HCT116 (cell line): ENCODE measurements at regions not wholly inside any gene's neighbourhood (a gene's known extent, or its start where the extent isn't known, plus 50 kb on each side); places are given as distances from the start of the nearest gene placed in this dataset.

Experiments used
- ATAC-seq: fragments of 200-7000 bp; cut with Tn5 transposase; 2 replicates; pipeline ENCODE4 v1.9.1; 2020; ENCODE audit warnings: mild to moderate bottlenecking, moderate library complexity
- BruUV-seq: library from RNA; stranded (reverse); fragments of 400-500 nt; replicated peaks from 2 replicates; lab custom pipeline; 2021; lab: Mats Ljungman, UMichigan
- CTCF ChIA-PET: fragments of 300-600 bp; sonication (Branson Sonifier 250); formaldehyde crosslinking; loops from one replicate; lab custom pipeline; 2021; ENCODE audit warnings: antibody characterized with exemption; lab: Charles Lee
- POLR2A ChIA-PET: fragments of 300-600, 350-600 bp; sonication (Branson Sonifier 250); formaldehyde crosslinking; loops from one replicate; lab custom pipeline; 2021; ENCODE audit warnings: antibody characterized with exemption; lab: Charles Lee
- RAD21 ChIA-PET, 2 experiments: fragments of 300-600 bp; sonication (Branson Sonifier 250); formaldehyde crosslinking; loops; one replicate each; lab custom pipeline; 2023; ENCODE audit warnings: low total read pairs in 2 of 2; ENCODE audit not compliant: uncharacterized antibody in 2 of 2, unreplicated experiment in 2 of 2, low non-redundant PET in 1 of 2; lab: Charles Lee
- DNase-seq: peaks from one replicate; pipeline ENCODE4 v3.0.0-alpha.2; 2010; ENCODE audit warnings: low read depth, low spot score
- H2AFZ ChIP-seq: fragments of 200-600 bp; shearing (Covaris generic), sonication (generic); 2 replicates; pipeline ENCODE4 v1.6.1; 2017; ENCODE audit warnings: low read depth, mixed run types, mixed read lengths, antibody characterized with exemption, low read length; ENCODE audit not compliant: poor library complexity, severe bottlenecking
- H3K27ac ChIP-seq: 2 replicates; pipeline ENCODE4 v1.5.1; 2012; ENCODE audit warnings: low read depth, low read length
- H3K27me3 ChIP-seq: fragments of 200-600 bp; sonication (generic); 2 replicates; pipeline ENCODE4 v1.6.1; 2016; ENCODE audit warnings: mixed run types, low read length, mixed read lengths; ENCODE audit not compliant: insufficient read depth
- H3K36me3 ChIP-seq, 2 experiments: fragments of 200-500 bp in 1 of 2; fragments of 200-600 bp in 1 of 2; sonication (Bioruptor generic) in 1 of 2; sonication (generic) in 1 of 2; 2 replicates each; pipeline versions ENCODE4 v1.5.1 to v1.6.1; 2014 to 2016; ENCODE audit warnings: low read length in 2 of 2, inconsistent platforms in 1 of 2, mixed read lengths in 1 of 2, mixed run types in 1 of 2; ENCODE audit not compliant: insufficient read depth in 2 of 2, control insufficient read depth in 1 of 2
- H3K4me1 ChIP-seq, 2 experiments: fragments of 200-600 bp in 1 of 2; sonication (generic) in 1 of 2; 2 replicates each; pipeline versions ENCODE4 v1.5.1 to v1.6.1; 2012 to 2017; ENCODE audit warnings: low read length in 2 of 2, inconsistent platforms in 1 of 2, mild to moderate bottlenecking in 1 of 2, mixed read lengths in 1 of 2, mixed run types in 1 of 2, moderate library complexity in 1 of 2; ENCODE audit not compliant: insufficient read depth in 2 of 2, control insufficient read depth in 1 of 2
- H3K4me2 ChIP-seq: fragments of 200-600 bp; sonication (generic); 2 replicates; pipeline ENCODE4 v1.6.1; 2017; ENCODE audit warnings: mixed run types, low read length, mixed read lengths
- H3K4me3 ChIP-seq, 2 experiments: fragments of 200-600 bp in 1 of 2; sonication (generic) in 1 of 2; replicated peaks in 1 of 2; 2 replicates each; pipeline ENCODE4 v1.5.1; 2011 to 2016; ENCODE audit warnings: low read length in 2 of 2, control low read depth in 1 of 2, low read depth in 1 of 2, mild to moderate bottlenecking in 1 of 2, mixed read lengths in 1 of 2, mixed run types in 1 of 2
- H3K79me2 ChIP-seq: fragments of 200-600 bp; sonication (generic); 2 replicates; pipeline ENCODE4 v1.6.1; 2017; ENCODE audit warnings: mild to moderate bottlenecking, mixed run types, low read length, moderate library complexity, mixed read lengths; ENCODE audit not compliant: insufficient read depth
- H3K9ac ChIP-seq: fragments of 200-600 bp; sonication (generic); 2 replicates; pipeline ENCODE4 v1.6.1; 2016; ENCODE audit warnings: low read length, mixed read lengths
- H3K9me2 ChIP-seq: fragments of 200-600 bp; sonication (generic), shearing (Covaris generic); 2 replicates; pipeline ENCODE4 v1.6.1; 2017; ENCODE audit warnings: mixed run types, mild to moderate bottlenecking, moderate library complexity; ENCODE audit not compliant: insufficient read depth
- H3K9me3 ChIP-seq, 2 experiments: fragments of 200-500 bp in 1 of 2; fragments of 200-600 bp in 1 of 2; sonication (Bioruptor generic) in 1 of 2; sonication (generic) in 1 of 2; 2 replicates each; pipeline ENCODE4 v1.6.1; 2014 to 2017; ENCODE audit warnings: low read length in 2 of 2, mixed read lengths in 2 of 2, inconsistent platforms in 1 of 2, low read depth in 1 of 2, mild to moderate bottlenecking in 1 of 2, mixed run types in 1 of 2, moderate library complexity in 1 of 2; ENCODE audit not compliant: control insufficient read depth in 1 of 2, insufficient read depth in 1 of 2
- H4K20me1 ChIP-seq: fragments of 200-600 bp; sonication (generic), shearing (Covaris generic); 2 replicates; pipeline ENCODE4 v1.6.1; 2017; ENCODE audit warnings: mixed run types, mild to moderate bottlenecking, moderate library complexity; ENCODE audit not compliant: insufficient read depth
- ATF3 ChIP-seq: IDR thresholded peaks from 2 replicates; pipeline ENCODE4 v1.6.1; 2012
- CBX3 ChIP-seq: IDR thresholded peaks from 2 replicates; pipeline ENCODE4 v1.6.1; 2012; ENCODE audit warnings: low read depth
- CEBPB ChIP-seq: IDR thresholded peaks from 2 replicates; pipeline ENCODE4 v1.6.1; 2012; ENCODE audit warnings: low read depth
- CTCF ChIP-seq, 3 experiments: fragments of 200-600 bp in 1 of 3; sonication (generic) in 1 of 3; IDR thresholded peaks in 2 of 3; conservative IDR thresholded peaks in 1 of 3; 2 replicates each; pipeline ENCODE4 v1.5.1; 2012 to 2017; ENCODE audit warnings: low read depth in 2 of 3, low read length in 2 of 3, antibody characterized with exemption in 1 of 3, borderline replicate concordance in 1 of 3, control low read depth in 1 of 3, mild to moderate bottlenecking in 1 of 3, mixed read lengths in 1 of 3, mixed run types in 1 of 3, moderate library complexity in 1 of 3; ENCODE audit not compliant: insufficient read depth in 1 of 3
- EGR1 ChIP-seq: IDR thresholded peaks from 2 replicates; pipeline ENCODE4 v1.6.1; 2012; ENCODE audit warnings: low read depth
- ELF1 ChIP-seq: IDR thresholded peaks from 2 replicates; pipeline ENCODE4 v1.6.1; 2012; ENCODE audit warnings: low read depth, borderline replicate concordance
- EZH2 ChIP-seq: fragments of 200-600 bp; sonication (generic); IDR thresholded peaks from 2 replicates; pipeline ENCODE4 v1.6.1; 2017; ENCODE audit warnings: antibody characterized with exemption, mixed run types
- FOSL1 ChIP-seq: IDR thresholded peaks from 2 replicates; pipeline ENCODE4 v1.6.1; 2012; ENCODE audit warnings: low read depth
- JUND ChIP-seq: IDR thresholded peaks from 2 replicates; pipeline ENCODE4 v1.6.1; 2012
- POLR2A ChIP-seq: IDR thresholded peaks from 2 replicates; pipeline ENCODE4 v1.7.0; 2011; ENCODE audit warnings: borderline replicate concordance; ENCODE audit not compliant: insufficient read depth, insufficient read length; ENCODE audit errors: extremely low read depth
- SP1 ChIP-seq: IDR thresholded peaks from 2 replicates; pipeline ENCODE4 v1.6.1; 2012; ENCODE audit warnings: low read depth
- SRF ChIP-seq: IDR thresholded peaks from 2 replicates; pipeline ENCODE4 v1.6.1; 2012; ENCODE audit warnings: low read depth
- ZFX ChIP-seq: fragments of 450-650 bp; IDR thresholded peaks from 2 replicates; pipeline ENCODE4 v1.6.1; 2017
- ZNF274 ChIP-seq: fragments of 200-500 bp; sonication (Bioruptor generic); IDR thresholded peaks from 2 replicates; pipeline ENCODE4 v1.6.1; 2014; ENCODE audit warnings: mild to moderate bottlenecking, low read depth, low read length, inconsistent platforms
- intact Hi-C: fragments of 100-400 bp; cut with micrococcal nuclease; formaldehyde crosslinking; loops from 2 replicates; pipeline ENCODE4 v1.10.0; 2022
- TF ChIP-seq, protein P1 (sequence below): IDR thresholded peaks from 2 replicates; pipeline ENCODE4 v1.6.1; 2011; ENCODE audit warnings: mild to moderate bottlenecking, low read length, moderate library complexity; ENCODE audit not compliant: insufficient replicate concordance; ENCODE audit errors: extremely low read depth
- TF ChIP-seq, protein P2 (sequence below): IDR thresholded peaks from 2 replicates; pipeline ENCODE4 v1.6.1; 2012; ENCODE audit warnings: low read depth
- TF ChIP-seq, protein P3 (sequence below): IDR thresholded peaks from 2 replicates; pipeline ENCODE4 v1.6.1; 2012

- Histone ChIP-seq H3K4me2 (no peak overlapping the region), H3K9ac (no peak overlapping the region), H4K20me1 (no peaks in the 10 kb centered on the region), H2AFZ (no peak overlapping the region), H3K9me2 (no peaks in the 10 kb centered on the region), H3K36me3 (no peaks in the 10 kb centered on the region), H3K27me3 (no peaks in the 10 kb centered on the region), H3K79me2 (no peaks in the 10 kb centered on the region), H3K4me3 (no peak overlapping the region), H3K9me3 (peaks cover 0 to 3% of the 10 kb centered on the region in 2 experiments; a peak in 1 of 4 replicates), H3K4me1 (no peaks in the 10 kb centered on the region), H3K27ac (no peak overlapping the region)
- ChIA-PET CTCF (no interaction called here), POLR2A (no interaction called here), RAD21 (no interaction called here)
- no TSS peak for BruUV-seq
- intact Hi-C loops: no loop called here
- no peak for ATAC-seq
- no peak for TF ChIP-seq CEBPB
- TF ChIP-seq ELF1: no peak
- no peak for TF ChIP-seq ATF3
- no peak for TF ChIP-seq SP1
- TF ChIP-seq, protein P1, sequence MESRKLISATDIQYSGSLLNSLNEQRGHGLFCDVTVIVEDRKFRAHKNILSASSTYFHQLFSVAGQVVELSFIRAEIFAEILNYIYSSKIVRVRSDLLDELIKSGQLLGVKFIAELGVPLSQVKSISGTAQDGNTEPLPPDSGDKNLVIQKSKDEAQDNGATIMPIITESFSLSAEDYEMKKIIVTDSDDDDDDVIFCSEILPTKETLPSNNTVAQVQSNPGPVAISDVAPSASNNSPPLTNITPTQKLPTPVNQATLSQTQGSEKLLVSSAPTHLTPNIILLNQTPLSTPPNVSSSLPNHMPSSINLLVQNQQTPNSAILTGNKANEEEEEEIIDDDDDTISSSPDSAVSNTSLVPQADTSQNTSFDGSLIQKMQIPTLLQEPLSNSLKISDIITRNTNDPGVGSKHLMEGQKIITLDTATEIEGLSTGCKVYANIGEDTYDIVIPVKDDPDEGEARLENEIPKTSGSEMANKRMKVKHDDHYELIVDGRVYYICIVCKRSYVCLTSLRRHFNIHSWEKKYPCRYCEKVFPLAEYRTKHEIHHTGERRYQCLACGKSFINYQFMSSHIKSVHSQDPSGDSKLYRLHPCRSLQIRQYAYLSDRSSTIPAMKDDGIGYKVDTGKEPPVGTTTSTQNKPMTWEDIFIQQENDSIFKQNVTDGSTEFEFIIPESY: no peak
- TF ChIP-seq EGR1: no peak
- no peak for TF ChIP-seq CBX3
- no peak for TF ChIP-seq EZH2
- TF ChIP-seq FOSL1: no peak
- TF ChIP-seq CTCF (IDR thresholded peaks at IDR 0.05 in 2 of 3, conservative IDR thresholded peaks at IDR 0.05 in 1 of 3; ENCODE audit: borderline replicate concordance in 1 of 3, insufficient read depth in 1 of 3, low read depth in 2 of 3, low read length in 2 of 3): no peak
- TF ChIP-seq JUND: no peak
- TF ChIP-seq, protein P2, sequence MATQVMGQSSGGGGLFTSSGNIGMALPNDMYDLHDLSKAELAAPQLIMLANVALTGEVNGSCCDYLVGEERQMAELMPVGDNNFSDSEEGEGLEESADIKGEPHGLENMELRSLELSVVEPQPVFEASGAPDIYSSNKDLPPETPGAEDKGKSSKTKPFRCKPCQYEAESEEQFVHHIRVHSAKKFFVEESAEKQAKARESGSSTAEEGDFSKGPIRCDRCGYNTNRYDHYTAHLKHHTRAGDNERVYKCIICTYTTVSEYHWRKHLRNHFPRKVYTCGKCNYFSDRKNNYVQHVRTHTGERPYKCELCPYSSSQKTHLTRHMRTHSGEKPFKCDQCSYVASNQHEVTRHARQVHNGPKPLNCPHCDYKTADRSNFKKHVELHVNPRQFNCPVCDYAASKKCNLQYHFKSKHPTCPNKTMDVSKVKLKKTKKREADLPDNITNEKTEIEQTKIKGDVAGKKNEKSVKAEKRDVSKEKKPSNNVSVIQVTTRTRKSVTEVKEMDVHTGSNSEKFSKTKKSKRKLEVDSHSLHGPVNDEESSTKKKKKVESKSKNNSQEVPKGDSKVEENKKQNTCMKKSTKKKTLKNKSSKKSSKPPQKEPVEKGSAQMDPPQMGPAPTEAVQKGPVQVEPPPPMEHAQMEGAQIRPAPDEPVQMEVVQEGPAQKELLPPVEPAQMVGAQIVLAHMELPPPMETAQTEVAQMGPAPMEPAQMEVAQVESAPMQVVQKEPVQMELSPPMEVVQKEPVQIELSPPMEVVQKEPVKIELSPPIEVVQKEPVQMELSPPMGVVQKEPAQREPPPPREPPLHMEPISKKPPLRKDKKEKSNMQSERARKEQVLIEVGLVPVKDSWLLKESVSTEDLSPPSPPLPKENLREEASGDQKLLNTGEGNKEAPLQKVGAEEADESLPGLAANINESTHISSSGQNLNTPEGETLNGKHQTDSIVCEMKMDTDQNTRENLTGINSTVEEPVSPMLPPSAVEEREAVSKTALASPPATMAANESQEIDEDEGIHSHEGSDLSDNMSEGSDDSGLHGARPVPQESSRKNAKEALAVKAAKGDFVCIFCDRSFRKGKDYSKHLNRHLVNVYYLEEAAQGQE: no peak
- TF ChIP-seq ZNF274: no peak
- TF ChIP-seq, protein P3, sequence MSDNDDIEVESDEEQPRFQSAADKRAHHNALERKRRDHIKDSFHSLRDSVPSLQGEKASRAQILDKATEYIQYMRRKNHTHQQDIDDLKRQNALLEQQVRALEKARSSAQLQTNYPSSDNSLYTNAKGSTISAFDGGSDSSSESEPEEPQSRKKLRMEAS: no peak
- no peak for TF ChIP-seq POLR2A
- no peak for TF ChIP-seq ZFX
- no peak for TF ChIP-seq SRF
- TF ChIP-seq, all 23 proteins: peak for 0
- DNase-seq: no peak
These were observed 615.5 kb downstream of the TLE1 start for GRCh38 chr9:81073821-81074220.
